Dermis microvascular lymphatic vessel endothelial cell (primary cell): ENCODE measurements at regions not wholly inside any gene's neighbourhood (a gene's known extent, or its start where the extent isn't known, plus 50 kb on each side); places are given as distances from the start of the nearest gene placed in this dataset.
"Not testable (repeated sequence)": the region's sequence is repeated elsewhere in the genome, so short reads cannot be mapped to it uniquely, and the experiment has no call there.

Experiments
- DNase-seq, 2 donors: peaks; one replicate each; pipeline versions ENCODE4 v3.0.0 to v3.0.0-alpha.2; 2010; ENCODE audit warnings: low read depth in 2 of 2

DNA sequence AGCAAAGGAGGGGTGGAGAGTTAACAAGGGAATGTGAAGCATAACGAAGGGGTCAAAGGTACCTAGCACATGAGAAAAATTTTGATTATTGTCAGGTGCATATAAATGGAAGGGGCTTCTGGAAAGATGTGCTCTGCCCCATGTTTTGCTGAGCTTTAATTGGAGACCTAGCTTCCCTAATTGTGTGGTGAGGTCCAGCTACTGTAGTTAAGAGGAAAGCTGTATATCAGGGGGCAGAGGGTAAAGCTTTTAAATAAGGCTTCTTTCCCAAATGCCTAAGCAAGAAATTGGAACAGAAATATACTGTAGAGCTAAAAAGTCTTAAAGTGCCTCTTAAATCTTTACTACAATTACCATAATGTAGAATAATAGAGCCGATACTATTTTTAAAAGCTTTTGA is 267.2 kb downstream of the MAT2B start:
- DNase-seq = no peak

DNA sequence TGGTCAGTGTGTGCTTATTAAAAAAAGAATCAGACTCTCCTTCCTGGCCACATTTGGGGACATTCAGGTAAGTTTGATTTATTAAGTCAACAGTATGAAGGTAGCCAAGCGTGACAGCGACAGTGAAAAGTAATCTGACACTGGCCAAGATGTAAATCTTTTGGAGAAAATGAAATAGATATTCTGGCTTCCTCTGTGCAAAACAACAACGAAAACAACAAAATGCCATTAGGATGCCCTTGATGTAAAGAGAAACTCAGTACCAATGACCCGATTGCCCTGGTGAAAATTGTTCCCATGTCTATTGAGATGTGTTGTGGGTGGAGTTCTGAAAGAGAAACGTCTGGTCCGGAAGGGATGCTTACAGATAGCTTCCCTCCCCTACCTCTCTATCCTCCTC is 267.8 kb downstream of the MAT2B start:
- no peak for DNase-seq

DNA sequence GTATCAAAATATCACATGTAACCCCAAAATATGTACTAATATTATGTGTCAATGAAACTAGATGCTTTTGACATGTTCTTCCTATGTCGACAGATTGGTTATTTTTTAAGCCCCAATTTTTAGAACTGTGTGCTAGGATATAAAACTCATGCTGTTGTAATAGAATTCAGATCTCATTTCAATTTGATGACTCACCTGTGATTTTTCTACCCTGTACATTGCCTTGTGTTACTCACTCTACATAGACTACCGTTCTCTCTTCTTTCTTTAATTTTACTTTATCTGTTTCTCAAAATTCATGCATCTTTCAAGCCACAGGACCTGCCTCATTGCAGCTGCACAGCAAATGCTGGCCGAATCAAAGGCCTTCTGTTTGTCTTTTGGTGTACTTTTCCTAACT is 284.5 kb downstream of the MAT2B start:
- no peak for DNase-seq

DNA sequence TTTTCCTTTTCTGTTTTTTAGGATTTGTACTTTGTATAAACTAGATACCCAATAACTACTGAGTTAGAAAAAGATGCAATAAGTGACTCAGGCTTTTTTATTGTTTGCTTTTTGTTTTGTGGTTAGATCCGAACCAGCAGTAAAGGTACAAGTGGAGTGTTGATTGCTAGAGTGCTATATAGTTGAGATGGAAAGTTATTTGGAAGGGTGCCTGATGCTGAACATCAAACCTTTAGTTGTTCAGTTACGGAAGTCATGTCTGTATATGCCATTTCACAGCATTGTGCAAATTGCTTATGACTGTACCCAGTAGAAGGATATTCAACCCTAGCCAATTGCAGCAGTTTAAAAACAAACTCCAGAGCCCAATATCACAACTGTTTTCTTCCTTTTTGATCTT is 285.1 kb downstream of the MAT2B start:
- no peak for DNase-seq

DNA sequence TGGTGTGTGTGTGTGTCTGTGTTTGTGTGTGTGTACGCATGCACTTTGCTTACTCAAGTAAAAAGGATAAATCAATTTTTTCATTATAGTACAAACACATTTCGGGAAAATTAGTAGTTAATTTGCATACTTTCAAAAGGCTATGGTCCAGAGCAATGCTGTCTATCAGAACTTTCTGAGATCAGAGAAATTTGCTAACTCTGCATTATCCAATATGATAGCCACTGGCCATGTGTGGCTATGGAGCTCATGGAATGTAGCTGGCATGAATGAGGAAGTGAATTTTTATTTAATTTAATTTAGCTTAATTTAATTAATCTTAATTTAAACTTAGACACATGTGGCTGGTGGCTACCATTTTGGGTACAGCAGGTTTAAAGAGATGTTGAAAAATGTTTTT is 289.6 kb downstream of the MAT2B start:
- no peak for DNase-seq

DNA sequence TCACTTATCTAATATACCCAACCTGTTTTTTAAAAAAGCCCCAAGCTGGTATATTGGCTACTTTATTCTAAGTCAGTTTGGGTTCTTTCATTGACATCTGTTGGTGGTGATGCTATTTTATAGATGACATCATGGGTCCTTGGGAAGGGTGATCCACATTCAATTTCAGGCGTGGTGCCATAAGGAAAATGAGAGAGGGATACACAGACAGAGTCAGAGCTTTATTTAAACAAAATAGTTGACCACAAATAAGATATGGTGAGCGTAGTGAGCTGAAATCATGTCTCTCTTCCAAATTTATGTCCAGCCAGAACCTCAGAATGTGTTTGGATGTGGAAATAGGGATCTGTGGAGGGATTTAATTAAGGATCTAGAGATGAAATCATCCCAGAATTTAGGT is 302.4 kb downstream of the MAT2B start:
- DNase-seq = no peak

DNA sequence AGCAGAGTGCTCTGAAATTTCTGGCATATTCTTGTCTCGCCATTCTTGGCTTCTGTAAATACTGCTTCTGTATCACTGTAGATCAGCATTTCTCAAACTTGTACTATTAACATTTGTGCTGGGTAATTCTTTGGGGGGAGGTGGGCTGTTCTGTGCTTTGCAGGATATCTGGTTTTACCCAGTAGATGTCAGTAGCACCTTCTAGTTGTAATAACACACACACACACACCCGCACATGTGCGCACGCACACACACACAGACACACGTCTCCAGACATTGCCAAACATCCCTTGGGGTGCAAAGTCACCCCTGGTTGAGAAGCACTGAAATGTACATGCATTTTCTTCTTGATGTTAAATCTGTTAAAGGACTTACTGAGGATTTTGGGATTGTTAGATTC is 304.1 kb downstream of the MAT2B start:
- DNase-seq = peak in 1 of 2 donors; percentile 25

DNA sequence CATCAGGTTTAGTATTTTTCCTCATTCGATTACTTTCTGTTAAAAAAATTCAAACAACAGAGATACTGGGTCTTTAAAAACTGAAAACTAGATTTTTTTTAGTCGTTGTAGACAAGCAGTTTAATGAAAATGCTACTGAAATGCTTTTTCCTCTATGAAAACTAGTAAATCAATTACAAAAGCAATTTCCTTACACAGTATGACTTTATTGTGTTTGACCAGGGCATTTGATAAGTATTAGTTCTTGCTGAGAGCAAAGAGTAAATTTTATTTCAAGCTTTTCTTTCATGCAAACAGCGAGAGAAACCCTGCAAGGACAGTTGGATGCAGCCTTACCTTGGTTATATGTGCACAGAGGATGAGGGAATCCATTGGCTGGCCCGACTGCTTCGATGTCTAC is 308.5 kb downstream of the MAT2B start:
- DNase-seq = no peak

DNA sequence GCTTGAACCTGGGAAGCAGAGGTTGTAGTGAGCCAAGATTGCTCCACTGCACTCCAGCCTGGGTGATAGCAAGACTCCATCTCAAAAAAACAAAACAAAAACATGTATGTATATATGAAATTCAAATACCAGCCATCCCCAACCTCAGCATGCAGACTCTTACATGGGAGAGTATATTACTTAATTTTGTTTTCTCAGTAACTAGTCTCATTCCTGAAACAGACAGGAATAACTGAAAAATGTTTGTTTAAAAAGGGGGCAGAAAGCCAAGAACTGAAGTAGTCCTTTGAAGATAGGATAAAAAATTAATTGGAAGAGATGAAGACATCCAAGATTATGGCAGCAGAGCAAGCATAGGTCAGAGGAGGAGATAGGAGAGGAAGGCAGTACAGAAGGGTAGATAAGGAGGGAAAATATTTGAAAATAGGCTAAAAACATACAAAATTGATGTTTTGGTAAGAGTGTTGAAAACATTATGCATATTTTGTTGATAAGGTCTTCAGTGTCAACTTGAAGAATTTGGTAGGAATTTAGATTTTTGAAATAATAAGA is 309.9 kb downstream of the MAT2B start:
- DNase-seq = no peak

DNA sequence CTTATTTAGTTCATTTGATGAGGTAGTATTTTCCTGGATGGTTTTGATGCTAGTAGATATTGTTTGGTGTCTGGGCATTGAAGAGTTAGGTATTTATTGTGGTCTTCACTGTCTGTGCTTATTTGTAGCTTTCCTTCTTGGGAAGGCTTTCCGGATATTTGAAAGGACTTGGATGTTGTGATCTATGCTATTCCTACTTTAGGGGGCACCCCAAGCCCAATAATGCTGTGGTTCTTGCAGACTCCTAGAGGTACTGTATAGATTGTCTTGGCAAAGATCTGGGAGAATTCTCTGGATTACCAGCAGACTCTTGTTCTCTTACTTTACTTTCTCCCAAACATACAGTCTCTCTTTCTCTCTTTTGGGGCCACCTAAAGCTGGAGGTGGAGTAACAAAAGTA is 315.7 kb downstream of the MAT2B start:
- no peak for DNase-seq

DNA sequence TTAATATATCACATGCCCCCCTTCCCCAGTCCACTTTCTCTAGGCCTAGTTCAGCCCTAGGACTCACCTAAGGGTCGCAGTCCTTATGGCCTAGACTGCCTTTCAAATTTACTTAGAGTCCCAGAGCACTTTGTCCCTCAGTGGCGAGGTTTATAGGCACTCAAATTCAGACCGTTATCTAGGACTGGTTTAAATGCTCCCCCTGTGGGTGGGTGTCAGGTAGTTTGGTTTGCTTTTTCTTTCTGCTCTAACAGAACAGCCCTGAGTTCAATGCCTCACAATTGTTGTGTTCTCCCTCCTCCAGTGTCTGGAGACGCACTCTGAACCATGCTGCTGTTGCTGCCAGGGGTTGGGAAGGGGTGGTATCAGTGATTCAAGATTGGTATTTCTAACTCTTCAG is 317.1 kb downstream of the MAT2B start:
- DNase-seq = no peak

DNA sequence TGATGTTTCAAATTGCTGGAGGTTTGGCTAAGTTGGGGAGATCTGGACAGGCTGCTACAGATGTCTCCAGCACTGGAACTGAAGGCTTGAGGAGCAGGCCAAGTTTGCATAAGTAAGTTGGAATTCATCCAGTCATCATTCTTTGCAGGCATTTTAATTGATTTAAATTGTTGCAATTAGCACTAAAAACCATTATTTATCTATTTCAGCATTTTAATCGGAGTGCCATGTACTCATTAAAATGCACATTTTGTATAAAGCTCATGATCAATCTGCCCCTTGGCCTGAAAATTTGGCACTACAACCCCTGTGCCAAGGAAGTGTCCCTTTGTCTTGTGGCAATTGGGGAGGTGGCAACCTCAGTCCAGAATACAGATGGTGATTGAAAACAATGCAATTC is 320.2 kb downstream of the MAT2B start:
- no peak for DNase-seq

DNA sequence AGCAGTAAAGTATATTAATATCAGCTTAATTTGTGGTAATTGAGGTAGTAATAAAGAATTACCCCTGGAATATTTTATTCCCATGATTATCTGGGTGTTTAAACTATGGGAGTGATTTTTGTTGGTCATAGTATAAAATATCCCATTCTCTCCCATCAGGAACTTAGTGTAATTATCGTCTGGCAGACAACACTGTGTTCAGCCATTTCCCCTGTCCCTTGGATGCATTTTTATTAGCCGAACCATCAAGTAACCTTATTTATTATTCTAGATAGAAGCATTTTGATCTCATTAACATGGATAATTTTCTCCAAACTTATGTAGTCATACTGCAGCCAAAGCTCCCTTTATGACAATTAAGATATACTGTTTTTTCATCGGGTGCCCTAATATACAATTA is 320.8 kb downstream of the MAT2B start:
- no peak for DNase-seq

DNA sequence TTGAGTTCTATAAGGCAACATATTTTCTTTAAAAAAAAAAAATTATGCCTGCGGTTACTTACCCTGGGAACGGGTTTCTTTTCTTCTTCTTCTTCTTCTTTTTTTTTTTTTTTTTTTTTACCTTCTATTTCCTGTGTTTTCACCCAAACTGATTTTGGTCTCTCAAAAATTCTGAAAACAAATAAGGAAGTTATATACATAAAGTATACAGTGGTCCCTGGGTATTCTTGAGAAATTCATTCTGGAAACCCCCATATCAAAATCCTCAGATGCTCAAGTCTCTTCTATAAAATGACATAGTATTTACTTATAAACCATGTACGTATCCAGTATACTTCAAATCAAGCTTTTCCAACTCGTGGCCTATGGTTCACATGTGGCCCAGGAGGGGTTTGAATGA is 326.7 kb downstream of the MAT2B start:
- no peak for DNase-seq

DNA sequence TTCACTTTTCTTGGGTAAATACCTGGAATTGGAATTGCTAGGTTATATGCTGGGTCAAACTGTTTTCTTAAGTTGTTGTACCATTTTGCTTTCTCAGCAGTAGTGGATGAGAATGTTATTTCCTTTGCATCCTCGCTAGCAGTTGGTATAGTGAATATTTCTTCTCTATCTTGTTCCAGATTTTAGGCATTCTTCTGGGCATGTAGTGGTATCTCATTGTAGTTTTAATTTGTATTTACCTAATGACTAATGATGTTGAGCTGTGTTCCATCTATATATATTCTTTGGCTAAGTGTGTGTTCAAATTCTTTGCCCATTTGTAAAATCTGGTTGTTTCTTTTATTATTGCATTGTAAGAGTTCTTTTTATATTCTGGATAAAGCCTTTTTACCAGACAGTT is 333.3 kb downstream of the MAT2B start:
- DNase-seq = no peak

DNA sequence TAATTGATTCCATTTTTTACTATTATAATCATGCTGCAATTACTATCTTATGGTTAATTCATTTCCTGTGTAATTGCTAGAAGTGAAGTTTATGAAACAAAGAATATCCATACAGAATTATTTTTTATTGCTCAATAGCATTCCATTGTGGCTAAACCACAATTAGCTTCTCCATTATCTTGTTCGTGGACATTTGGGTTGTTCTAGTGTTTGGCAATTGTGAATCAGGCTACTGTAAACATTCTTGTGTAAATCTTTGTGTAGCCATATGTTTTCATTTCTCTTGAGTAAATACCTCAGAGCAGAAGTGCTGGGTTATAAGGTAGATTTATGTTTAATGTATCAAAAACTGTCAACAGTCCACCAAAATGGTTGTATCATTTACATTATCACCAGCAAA is 341.1 kb downstream of the MAT2B start:
- no peak for DNase-seq

DNA sequence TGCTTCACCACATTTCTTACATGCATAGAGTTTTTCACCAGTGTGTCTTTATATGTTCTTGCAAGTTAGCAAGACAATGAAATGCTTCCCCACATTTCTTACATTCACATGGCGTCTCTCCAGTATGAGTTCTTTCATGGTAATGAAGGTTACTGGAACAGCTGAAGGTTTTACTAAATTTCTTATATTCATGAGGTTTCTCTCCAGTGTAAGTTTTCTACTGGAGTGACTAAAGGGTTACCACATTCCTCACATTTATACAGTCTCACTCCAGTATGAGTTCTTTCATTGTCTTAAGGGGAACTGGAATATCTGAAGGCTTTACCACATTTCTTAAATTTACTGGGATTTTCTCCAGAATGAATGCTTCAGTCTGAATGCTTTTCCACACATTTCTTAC is 350.3 kb downstream of the MAT2B start:
- DNase-seq = no peak

DNA sequence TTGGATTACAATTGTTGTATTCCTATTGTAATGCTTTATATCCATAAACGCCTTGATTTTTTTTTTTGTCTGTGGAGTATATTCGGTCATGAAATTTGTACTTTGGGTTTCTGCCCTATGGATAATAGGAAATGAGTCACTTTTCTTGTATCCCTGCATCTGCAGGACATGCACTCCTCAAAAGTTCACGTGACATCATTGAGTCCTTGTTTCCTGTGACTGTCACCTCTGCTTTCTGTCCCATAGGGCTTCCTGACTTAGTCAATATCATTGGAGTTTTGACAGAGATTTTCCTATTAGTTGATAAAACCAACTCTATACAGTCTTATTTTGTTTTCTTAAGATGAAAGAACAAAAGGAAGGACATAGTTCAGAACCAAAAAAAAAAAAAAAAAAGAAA is 356.3 kb downstream of the MAT2B start:
- DNase-seq = peak; percentile 49 to 91

DNA sequence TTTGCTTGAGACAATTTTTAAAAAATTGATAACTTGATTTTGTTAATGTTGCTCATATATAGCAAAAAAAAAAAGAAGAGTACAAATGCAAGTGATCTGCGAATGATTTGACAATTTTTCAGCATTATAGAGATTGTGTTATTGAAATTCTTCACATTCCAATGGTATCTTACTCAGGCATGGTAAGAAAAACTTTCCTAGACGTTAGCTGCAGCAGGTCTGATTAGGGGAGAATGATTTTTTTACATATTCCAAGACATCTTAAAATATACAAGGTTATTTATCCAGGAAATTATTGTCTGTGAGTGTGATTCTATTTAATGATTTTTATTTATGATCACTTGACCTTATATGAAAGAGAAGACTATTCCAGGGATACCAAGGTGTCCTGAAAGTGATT is 361.9 kb downstream of the MAT2B start:
- peak in 1 of 2 donors; percentile 46 for DNase-seq

DNA sequence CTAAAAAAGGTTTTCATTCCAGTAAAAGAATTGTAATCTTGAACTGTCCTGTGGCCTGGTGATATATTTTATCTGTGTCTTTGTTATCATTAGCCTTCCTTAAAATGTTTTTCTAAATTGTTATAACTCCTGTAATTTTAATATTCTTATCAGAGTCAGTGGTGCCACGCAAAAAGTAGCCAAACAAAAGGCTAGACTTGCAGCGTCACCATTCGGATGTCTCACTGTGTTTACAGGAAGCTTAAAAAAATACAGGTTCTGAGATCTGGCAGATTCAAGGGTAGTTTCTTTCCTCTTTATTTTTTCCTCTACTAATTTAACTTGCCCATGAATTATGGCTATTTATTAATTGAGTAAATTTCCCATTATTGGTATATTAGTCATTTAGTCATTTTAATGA is 362.3 kb downstream of the MAT2B start:
- peak; percentile 56 to 89 for DNase-seq

DNA sequence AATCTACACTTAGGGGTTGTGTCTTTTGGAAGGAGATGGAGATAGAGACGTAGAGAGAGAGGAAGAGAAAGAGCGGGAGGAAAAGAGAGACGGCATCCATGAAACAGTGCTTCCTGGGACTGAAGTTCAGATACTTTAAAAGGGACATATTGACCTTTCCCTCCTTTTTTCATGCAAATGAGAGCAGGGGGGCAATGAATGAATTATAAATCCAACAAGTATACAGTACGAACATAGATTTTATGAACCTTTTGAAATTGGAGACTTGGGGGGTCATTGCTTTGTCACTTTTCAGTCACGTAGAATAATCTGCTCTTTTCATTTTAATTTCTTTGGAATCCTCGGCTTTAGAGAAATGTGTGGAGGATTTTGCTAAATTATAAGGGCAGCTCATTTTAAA is 364.2 kb downstream of the MAT2B start:
- no peak for DNase-seq

DNA sequence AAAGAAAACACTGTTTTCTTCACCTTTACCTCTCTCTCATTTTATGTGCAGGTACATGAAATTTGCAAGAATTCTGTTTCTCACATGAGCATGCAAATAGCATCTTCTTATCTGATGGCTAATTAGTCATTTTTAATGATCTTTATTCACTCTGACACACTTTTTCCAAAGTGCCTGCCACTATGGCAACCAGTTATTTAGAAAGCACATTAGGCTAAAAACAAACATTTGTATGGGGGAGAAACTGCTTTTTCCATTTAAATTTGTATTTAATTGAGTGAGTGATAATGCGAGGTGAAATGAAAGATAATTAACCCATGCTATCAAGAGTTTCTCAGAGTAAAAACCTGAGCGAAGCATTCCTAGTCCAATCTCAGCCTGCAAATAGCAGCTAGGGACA is 365.0 kb downstream of the MAT2B start:
- DNase-seq = no peak

DNA sequence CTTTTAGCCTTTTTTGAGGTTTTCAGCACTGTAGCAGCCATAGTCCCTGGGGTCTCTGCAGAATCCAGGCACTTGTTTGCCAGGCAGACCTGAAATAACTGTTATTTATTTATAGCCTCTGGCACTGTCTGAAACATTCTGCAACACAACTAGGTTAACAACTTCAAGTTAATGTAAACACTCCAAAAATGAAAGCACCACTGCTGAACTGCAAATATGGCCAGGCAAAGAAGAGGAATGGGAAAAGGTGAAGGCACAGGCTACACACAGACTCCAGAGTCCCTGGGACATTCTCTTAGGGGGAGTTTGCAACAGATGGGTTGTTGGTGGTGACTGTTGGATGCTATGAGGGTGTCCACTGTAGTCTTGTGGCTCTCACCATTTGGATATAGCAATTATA is 369.0 kb downstream of the MAT2B start:
- no peak for DNase-seq

DNA sequence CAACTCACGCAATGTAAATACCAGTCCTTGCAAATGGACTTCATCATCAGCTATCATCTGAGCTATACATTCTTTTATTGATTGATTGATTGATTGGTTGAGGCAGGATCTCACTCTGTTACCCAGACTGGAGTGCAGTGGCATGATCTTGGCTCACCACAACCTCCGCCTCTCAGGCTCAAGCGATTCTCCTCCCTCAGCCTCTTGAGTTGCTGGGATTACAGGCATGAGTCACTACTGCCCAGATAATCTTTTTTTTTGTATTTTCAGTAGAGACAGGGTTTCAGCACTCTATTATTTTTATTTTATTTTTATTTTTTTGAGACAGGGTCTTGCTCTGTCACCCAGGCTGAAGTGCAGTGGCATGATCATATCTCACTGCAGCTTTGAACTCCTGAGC is 369.5 kb downstream of the MAT2B start:
- DNase-seq = not testable (repeated sequence)

DNA sequence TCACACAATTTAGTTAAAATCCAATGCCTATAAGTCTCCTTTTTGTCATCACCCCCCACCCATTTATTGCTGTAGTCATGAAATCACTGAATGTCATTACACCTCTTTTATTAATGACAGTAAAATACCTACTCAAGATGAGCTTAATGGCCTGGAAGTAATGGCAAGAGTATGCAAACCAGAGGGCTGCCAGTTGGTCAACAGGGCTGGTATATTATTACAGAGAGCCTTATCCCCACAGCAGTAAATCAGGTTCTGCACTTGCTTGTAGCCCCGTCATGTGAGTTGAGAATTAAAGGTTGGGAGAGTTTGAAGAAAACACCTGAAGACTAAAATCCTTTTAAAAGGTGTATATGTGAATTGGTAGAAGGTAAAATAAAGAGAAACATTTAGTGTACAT is 372.4 kb downstream of the MAT2B start:
- DNase-seq = no peak
